Stomach (tissue), 8 donors: ENCODE measurements at regions not wholly inside any gene's neighbourhood (a gene's known extent, or its start where the extent isn't known, plus 50 kb on each side); places are given as distances from the start of the nearest gene placed in this dataset.
A peak's percentile ranks its signal among the peaks of the same experiment; 100 is the strongest.
"Not testable (repeated sequence)": the region's sequence is repeated elsewhere in the genome, so short reads cannot be mapped to it uniquely, and the experiment has no call there.

Source experiments
- DNase-seq, 2 donors: peaks; one replicate each; pipeline versions ENCODE4 v3.0.0 to v3.0.0-alpha.2; 2013 to 2019
- H3K27ac ChIP-seq, 5 donors: fragments of 200-600 bp in 4 of 5; sonication (generic) in 4 of 5; one replicate each; pipeline ENCODE4 v1.5.1; 2013 to 2019; ENCODE audit warnings: mild to moderate bottlenecking in 1 of 5, moderate library complexity in 1 of 5
- H3K27me3 ChIP-seq, 3 donors: fragments of 200-600 bp; sonication (generic); one replicate each; pipeline ENCODE4 v1.5.1; 2017 to 2019; ENCODE audit warnings: mixed run types in 1 of 3
- H3K36me3 ChIP-seq, 4 donors: fragments of 200-600 bp; sonication (generic); 1 replicate in 3 of 4; 2 replicates in 1 of 4; pipeline ENCODE4 v1.5.1; 2016 to 2019
- H3K4me1 ChIP-seq, 4 donors: fragments of 200-600 bp; sonication (generic); one replicate each; pipeline ENCODE4 v1.5.1; 2016 to 2019
- H3K4me3 ChIP-seq, 4 donors: fragments of 200-600 bp; sonication (generic) in 3 of 4; one replicate each; pipeline ENCODE4 v1.5.1; 2016 to 2019; ENCODE audit warnings: mild to moderate bottlenecking in 1 of 4
- H3K9me3 ChIP-seq, 4 donors: fragments of 200-600 bp; sonication (generic); one replicate each; pipeline ENCODE4 v1.5.1; 2016 to 2019
- CTCF ChIP-seq, 7 experiments: fragments of 450-650 bp in 4 of 7; fragments of 200-600 bp in 3 of 7; sonication (generic) in 3 of 7; IDR thresholded peaks; one replicate each; pipeline ENCODE4 v1.5.1; 2016 to 2019; ENCODE audit warnings: antibody characterized with exemption in 7 of 7, control low read depth in 2 of 7, mild to moderate bottlenecking in 1 of 7
- EP300 ChIP-seq: sonication (generic); formaldehyde crosslinking; IDR thresholded peaks from one replicate; pipeline ENCODE4 v1.6.1; 2017; ENCODE audit warnings: antibody characterized with exemption
- POLR2A ChIP-seq, 4 donors: fragments of 450-650 bp; IDR thresholded peaks; one replicate each; pipeline ENCODE4 v1.6.1; 2016; ENCODE audit warnings: antibody characterized with exemption in 4 of 4, control low read depth in 2 of 4, mild to moderate bottlenecking in 1 of 4, moderate library complexity in 1 of 4
- POLR2AphosphoS5 ChIP-seq, 3 donors: sonication (generic); formaldehyde crosslinking; IDR thresholded peaks; one replicate each; pipeline ENCODE4 v1.6.1; 2016; ENCODE audit warnings: antibody characterized with exemption in 3 of 3
- WGBS, 5 donors: extraction: QIAGEN DNeasy Blood & Tissue Kit in 3 of 5; methylation state at CpG; one replicate each; pipeline versions ENCODE4 v1.1.5 to v1.1.7; 2013 to 2018; 5-methylcytosine and 5-hydroxymethylcytosine counted together
- intact Hi-C: fragments of 100-400 bp; cut with DNase I; formaldehyde crosslinking; loops from one replicate; pipeline ENCODE4 v1.15.1; 2023; ENCODE audit warnings: low total_unique reads
- donor health status: healthy with polysubstance abuse.
- donor health status: Bipolar disorder and iron deficiency.
- donor health status: healthy.

GRCh38 chr4:100870940-100871772, 353.3 kb upstream of the EMCN start:
- 91 to 99% (median 97%) methylated on average over 8 of the region's 8 CpGs for WGBS, 5 donors
- no peaks in the 10 kb centered on the region for H3K9me3 ChIP-seq
- H3K4me3 ChIP-seq: no peak overlapping the region
- H3K27ac ChIP-seq: no peak overlapping the region
- no peak for DNase-seq
- TF ChIP-seq CTCF (IDR thresholded peaks at IDR 0.05) (no peak), POLR2AphosphoS5 (IDR thresholded peaks at IDR 0.05) (no peak), POLR2A (IDR thresholded peaks at IDR 0.05) (no peak), EP300 (no peak)
- intact Hi-C loops: no loop called here
- H3K36me3 ChIP-seq: no peaks in the 10 kb centered on the region
- H3K4me1 ChIP-seq: peaks cover 0 to 5% (median 0%) of the 10 kb centered on the region in 4 donors
- no peaks in the 10 kb centered on the region for H3K27me3 ChIP-seq

GRCh38 chr4:100869276-100869675, 351.5 kb upstream of the EMCN start:
- intact Hi-C loops: no loop called here
- H3K36me3 ChIP-seq: no peaks in the 10 kb centered on the region
- TF ChIP-seq POLR2A (IDR thresholded peaks at IDR 0.05) (no peak), POLR2AphosphoS5 (IDR thresholded peaks at IDR 0.05) (no peak), CTCF (IDR thresholded peaks at IDR 0.05) (no peak), EP300 (no peak)
- WGBS, 5 donors: 86 to 97% (median 90%) methylated on average over 1 of the region's 1 CpG
- no peak for DNase-seq
- H3K4me3 ChIP-seq: no peak overlapping the region
- peaks cover 0 to 5% (median 0%) of the 10 kb centered on the region in 4 donors for H3K4me1 ChIP-seq
- no peak overlapping the region for H3K27ac ChIP-seq
- no peaks in the 10 kb centered on the region for H3K27me3 ChIP-seq
- H3K9me3 ChIP-seq: peaks cover 0 to 2% (median 0%) of the 10 kb centered on the region in 4 donors

GRCh38 chr4:100868281-100868680, 350.5 kb upstream of the EMCN start:
- H3K27me3 ChIP-seq, H3K27ac ChIP-seq, H3K4me3 ChIP-seq, H3K4me1 ChIP-seq, H3K36me3 ChIP-seq, intact Hi-C loops, H3K9me3 ChIP-seq: not testable (repeated sequence)
- WGBS, 5 donors: 23 to 46% (median 27%) methylated on average over 4 of the region's 4 CpGs
- DNase-seq: peak; percentile 49 to 73

- TF ChIP-seq POLR2AphosphoS5 (IDR thresholded peaks at IDR 0.05): no peak
- TF ChIP-seq POLR2A (IDR thresholded peaks at IDR 0.05): no peak
- no peak for TF ChIP-seq CTCF (IDR thresholded peaks at IDR 0.05)
- no peak for TF ChIP-seq EP300
- WGBS, 5 donors: 84 to 96% (median 91%) methylated on average over 1 of the region's 1 CpG
- no peaks in the 10 kb centered on the region for H3K36me3 ChIP-seq
- H3K9me3 ChIP-seq: no peaks in the 10 kb centered on the region
- H3K4me1 ChIP-seq: peaks cover 0 to 6% (median 0%) of the 10 kb centered on the region in 4 donors
- no peak overlapping the region for H3K27ac ChIP-seq
- DNase-seq: no peak
- no peak overlapping the region for H3K4me3 ChIP-seq
- intact Hi-C loops: no loop called here
- no peaks in the 10 kb centered on the region for H3K27me3 ChIP-seq
Measured at GRCh38 chr4:100852326-100852725, 334.5 kb upstream of the EMCN start.

- Histone ChIP-seq H3K27ac (no peak overlapping the region), H3K27me3 (no peaks in the 10 kb centered on the region), H3K4me1 (peaks cover 0 to 6% (median 0%) of the 10 kb centered on the region in 4 donors), H3K36me3 (no peaks in the 10 kb centered on the region), H3K9me3 (no peaks in the 10 kb centered on the region), H3K4me3 (no peak overlapping the region)
- 48 to 70% (median 63%) methylated on average over 3 of the region's 3 CpGs for WGBS, 5 donors
- intact Hi-C loops: no loop called here
- TF ChIP-seq CTCF (IDR thresholded peaks at IDR 0.05) (no peak), POLR2A (IDR thresholded peaks at IDR 0.05) (no peak), EP300 (no peak), POLR2AphosphoS5 (IDR thresholded peaks at IDR 0.05) (no peak)
- DNase-seq: no peak
Measured at GRCh38 chr4:100849319-100849718, 331.5 kb upstream of the EMCN start.
